ENCODE measurements at regions not wholly inside any gene's neighbourhood (a gene's known extent, or its start where the extent isn't known, plus 50 kb on each side); places are given as distances from the start of the nearest gene placed in this dataset.

- H3K4me3 ChIP-seq, result no peak overlapping the region
- H3K9me2 ChIP-seq (ENCODE audit: insufficient read depth), result no peaks in the 10 kb centered on the region
- no peak for DNase-seq
- H3K79me2 ChIP-seq (ENCODE audit: insufficient read depth), result no peaks in the 10 kb centered on the region
- no peak overlapping the region for H2AFZ ChIP-seq
- H4K20me1 ChIP-seq (ENCODE audit: insufficient read depth), result no peaks in the 10 kb centered on the region
- no peaks in the 10 kb centered on the region for H3K9me3 ChIP-seq (ENCODE audit: low read depth)
- H3K27me3 ChIP-seq (replicated peaks; ENCODE audit: insufficient read depth), result no peaks in the 10 kb centered on the region
- H3K4me1 ChIP-seq (ENCODE audit: insufficient read depth), result no peaks in the 10 kb centered on the region
- no peak overlapping the region for H3K4me2 ChIP-seq (ENCODE audit: unreplicated experiment)
- H3K9ac ChIP-seq, result no peak overlapping the region
- H3K36me3 ChIP-seq (ENCODE audit: low read depth), result no peaks in the 10 kb centered on the region
- H3F3A ChIP-seq (ENCODE audit: insufficient read depth), result no peaks in the 10 kb centered on the region
- no peak for TF ChIP-seq EZH2 (IDR thresholded peaks at IDR 0.05; ENCODE audit: insufficient read depth, poor library complexity, severe bottlenecking)
- TF ChIP-seq EZH2phosphoT487 (IDR thresholded peaks at IDR 0.05; ENCODE audit: insufficient read depth, low read depth), result no peak
- in situ Hi-C loops (cut with MboI), result no loop called here
- 30 to 37% methylated on average over 4 of the region's 4 CpGs for WGBS, 2 experiments (ENCODE audit: low coverage in 1 of 2, low lambda C conversion rate in 2 of 2, missing lambda C conversion rate in 2 of 2)
- no peak overlapping the region for H3K27ac ChIP-seq
Measured at GRCh38 chr16:59205403-59205802, 471.3 kb upstream of the GOT2 start.

- WGBS, 2 experiments (ENCODE audit: low coverage in 1 of 2, low lambda C conversion rate in 2 of 2, missing lambda C conversion rate in 2 of 2), result 4 to 9% methylated on average over 5 of the region's 5 CpGs
- in situ Hi-C loops (cut with MboI), result no loop called here
- no peak overlapping the region for H3K27ac ChIP-seq
Measured at GRCh38 chr16:59204589-59204988, 470.5 kb upstream of the GOT2 start.

GRCh38 chr16:59202233-59202862, 468.2 kb upstream of the GOT2 start:
- Histone ChIP-seq H3K4me1 (ENCODE audit: insufficient read depth) (no peaks in the 10 kb centered on the region), H4K20me1 (ENCODE audit: insufficient read depth) (no peaks in the 10 kb centered on the region), H3K36me3 (ENCODE audit: low read depth) (no peaks in the 10 kb centered on the region), H3K79me2 (ENCODE audit: insufficient read depth) (no peaks in the 10 kb centered on the region), H2AFZ (no peak overlapping the region), H3K4me3 (no peak overlapping the region), H3K27me3 (replicated peaks; ENCODE audit: insufficient read depth) (no peaks in the 10 kb centered on the region), H3K27ac (no peak overlapping the region), H3K9me2 (ENCODE audit: insufficient read depth) (no peaks in the 10 kb centered on the region), H3K9me3 (ENCODE audit: low read depth) (no peaks in the 10 kb centered on the region), H3K4me2 (ENCODE audit: unreplicated experiment) (no peak overlapping the region), H3K9ac (no peak overlapping the region), H3F3A (ENCODE audit: insufficient read depth) (no peaks in the 10 kb centered on the region)
- TF ChIP-seq EZH2phosphoT487 (IDR thresholded peaks at IDR 0.05; ENCODE audit: insufficient read depth, low read depth) (no peak), EZH2 (IDR thresholded peaks at IDR 0.05; ENCODE audit: insufficient read depth, poor library complexity, severe bottlenecking) (no peak)
- no peak for DNase-seq
- 23 to 27% methylated on average over 5 of the region's 5 CpGs for WGBS, 2 experiments (ENCODE audit: low coverage in 1 of 2, low lambda C conversion rate in 2 of 2, missing lambda C conversion rate in 2 of 2)
- in situ Hi-C loops (cut with MboI), result no loop called here

More at GRCh38 chr16:59204589-59204988, 470.5 kb upstream of the GOT2 start:
- Histone ChIP-seq H3K27me3 (replicated peaks; ENCODE audit: insufficient read depth) (no peaks in the 10 kb centered on the region), H3K4me3 (no peak overlapping the region), H3K9me3 (ENCODE audit: low read depth) (no peaks in the 10 kb centered on the region), H3F3A (ENCODE audit: insufficient read depth) (no peaks in the 10 kb centered on the region), H3K79me2 (ENCODE audit: insufficient read depth) (no peaks in the 10 kb centered on the region), H3K4me1 (ENCODE audit: insufficient read depth) (no peaks in the 10 kb centered on the region), H3K9me2 (ENCODE audit: insufficient read depth) (no peaks in the 10 kb centered on the region), H3K36me3 (ENCODE audit: low read depth) (no peaks in the 10 kb centered on the region), H4K20me1 (ENCODE audit: insufficient read depth) (no peaks in the 10 kb centered on the region), H3K9ac (no peak overlapping the region), H3K4me2 (ENCODE audit: unreplicated experiment) (no peak overlapping the region), H2AFZ (no peak overlapping the region)
- DNase-seq, result no peak
- TF ChIP-seq EZH2 (IDR thresholded peaks at IDR 0.05; ENCODE audit: insufficient read depth, poor library complexity, severe bottlenecking) (no peak), EZH2phosphoT487 (IDR thresholded peaks at IDR 0.05; ENCODE audit: insufficient read depth, low read depth) (no peak)

DNA sequence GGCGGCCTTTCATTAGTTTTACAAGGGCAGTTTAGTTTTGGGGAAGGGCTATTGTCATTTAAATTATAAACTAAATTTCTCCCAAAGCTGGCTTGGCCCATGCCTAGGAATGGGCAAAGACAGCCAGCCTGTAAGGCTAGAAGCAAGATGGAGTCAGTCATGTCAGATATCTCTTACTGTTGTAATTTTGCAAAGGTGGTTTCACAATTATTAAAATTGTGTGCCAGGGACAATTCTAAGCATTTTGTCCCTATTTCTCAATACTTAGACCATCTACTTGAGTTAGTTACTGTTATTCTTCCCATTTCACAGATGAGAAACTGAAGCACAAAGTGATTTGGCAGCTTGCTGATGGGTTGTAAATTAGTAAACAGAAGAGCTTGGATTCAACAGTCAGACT, 467.7 kb upstream of the GOT2 start:
- Histone ChIP-seq H3K9me2 (ENCODE audit: insufficient read depth) (no peaks in the 10 kb centered on the region), H3K4me1 (ENCODE audit: insufficient read depth) (no peaks in the 10 kb centered on the region), H3K9ac (no peak overlapping the region), H4K20me1 (ENCODE audit: insufficient read depth) (no peaks in the 10 kb centered on the region), H3K9me3 (ENCODE audit: low read depth) (no peaks in the 10 kb centered on the region), H3K36me3 (ENCODE audit: low read depth) (no peaks in the 10 kb centered on the region), H3K4me3 (no peak overlapping the region), H2AFZ (no peak overlapping the region), H3K4me2 (ENCODE audit: unreplicated experiment) (no peak overlapping the region), H3K79me2 (ENCODE audit: insufficient read depth) (no peaks in the 10 kb centered on the region), H3F3A (ENCODE audit: insufficient read depth) (no peaks in the 10 kb centered on the region), H3K27me3 (replicated peaks; ENCODE audit: insufficient read depth) (no peaks in the 10 kb centered on the region), H3K27ac (no peak overlapping the region)
- TF ChIP-seq EZH2phosphoT487 (IDR thresholded peaks at IDR 0.05; ENCODE audit: insufficient read depth, low read depth) (no peak), EZH2 (IDR thresholded peaks at IDR 0.05; ENCODE audit: insufficient read depth, poor library complexity, severe bottlenecking) (no peak)
- in situ Hi-C loops (cut with MboI), result no loop called here
- DNase-seq, result no peak
- WGBS, 2 experiments (ENCODE audit: low coverage in 1 of 2, low lambda C conversion rate in 2 of 2, missing lambda C conversion rate in 2 of 2), result 24 to 27% methylated on average over 1 of the region's 1 CpG

DNA sequence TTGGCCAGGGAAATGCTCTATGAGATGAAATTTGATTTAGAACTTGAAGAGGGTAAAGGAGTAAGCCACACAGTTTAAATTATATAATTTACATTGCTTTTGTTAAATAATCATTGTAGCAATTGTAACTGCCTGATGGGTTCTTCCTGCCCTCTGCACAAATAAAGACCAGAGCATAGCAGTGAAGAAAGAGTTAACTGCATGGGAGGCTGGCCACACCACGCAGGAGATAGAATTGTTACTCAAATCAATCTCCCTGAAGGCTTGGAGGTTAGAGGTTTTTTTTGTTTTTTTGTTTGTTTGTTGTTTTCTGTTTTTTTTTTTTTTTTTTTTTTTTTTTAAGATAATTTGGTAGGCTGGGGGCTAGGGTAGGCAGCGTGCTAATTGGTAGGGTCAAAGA, 467.0 kb upstream of the GOT2 start:
- H3K9me3 ChIP-seq (ENCODE audit: low read depth), result no peaks in the 10 kb centered on the region
- no peaks in the 10 kb centered on the region for H3K27me3 ChIP-seq (replicated peaks; ENCODE audit: insufficient read depth)
- H3K27ac ChIP-seq, result no peak overlapping the region
- 2 to 5% methylated on average over 2 of the region's 2 CpGs for WGBS, 2 experiments (ENCODE audit: low coverage in 1 of 2, low lambda C conversion rate in 2 of 2, missing lambda C conversion rate in 2 of 2)
- H3K36me3 ChIP-seq (ENCODE audit: low read depth), result no peaks in the 10 kb centered on the region
- no peak for DNase-seq
- no peak for TF ChIP-seq EZH2phosphoT487 (IDR thresholded peaks at IDR 0.05; ENCODE audit: insufficient read depth, low read depth)
- TF ChIP-seq EZH2 (IDR thresholded peaks at IDR 0.05; ENCODE audit: insufficient read depth, poor library complexity, severe bottlenecking), result no peak
- H2AFZ ChIP-seq, result no peak overlapping the region
- no peaks in the 10 kb centered on the region for H3K9me2 ChIP-seq (ENCODE audit: insufficient read depth)
- H3F3A ChIP-seq (ENCODE audit: insufficient read depth), result no peaks in the 10 kb centered on the region
- no peak overlapping the region for H3K9ac ChIP-seq
- no peaks in the 10 kb centered on the region for H3K4me1 ChIP-seq (ENCODE audit: insufficient read depth)
- no peak overlapping the region for H3K4me2 ChIP-seq (ENCODE audit: unreplicated experiment)
- H3K79me2 ChIP-seq (ENCODE audit: insufficient read depth), result no peaks in the 10 kb centered on the region
- in situ Hi-C loops (cut with MboI), result no loop called here
- H3K4me3 ChIP-seq, result no peak overlapping the region
- no peaks in the 10 kb centered on the region for H4K20me1 ChIP-seq (ENCODE audit: insufficient read depth)
